Fibroblast of the conjunctiva (primary cell): ENCODE measurements at regions not wholly inside any gene's neighbourhood (a gene's known extent, or its start where the extent isn't known, plus 50 kb on each side); places are given as distances from the start of the nearest gene placed in this dataset.
A peak's percentile ranks its signal among the peaks of the same experiment; 100 is the strongest.
"Not testable (repeated sequence)": the region's sequence is repeated elsewhere in the genome, so short reads cannot be mapped to it uniquely, and the experiment has no call there.

Source experiments
- DNase-seq: peaks from one replicate; pipeline ENCODE4 v3.0.0-alpha.2; 2010; ENCODE audit warnings: low read depth

DNA sequence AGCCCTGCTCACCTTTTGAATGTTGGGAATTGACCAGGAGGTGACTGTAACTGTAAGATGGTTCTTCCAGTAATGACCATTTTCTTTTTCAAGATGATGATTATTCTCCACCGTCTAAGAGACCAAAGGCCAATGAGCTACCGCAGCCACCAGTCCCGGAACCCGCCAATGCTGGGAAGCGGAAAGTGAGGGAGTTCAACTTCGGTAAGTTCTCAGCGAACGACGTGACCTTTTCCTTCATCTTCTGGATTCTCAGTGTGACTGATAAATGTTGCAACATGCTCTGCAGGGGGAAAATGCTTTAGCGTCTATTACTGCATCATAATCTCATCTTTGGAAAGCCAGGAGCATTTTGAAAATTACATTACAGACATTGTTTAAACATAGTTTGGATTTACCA, 89.5 kb upstream of the SPDYE9 start:
- DNase-seq: not testable (repeated sequence)

DNA sequence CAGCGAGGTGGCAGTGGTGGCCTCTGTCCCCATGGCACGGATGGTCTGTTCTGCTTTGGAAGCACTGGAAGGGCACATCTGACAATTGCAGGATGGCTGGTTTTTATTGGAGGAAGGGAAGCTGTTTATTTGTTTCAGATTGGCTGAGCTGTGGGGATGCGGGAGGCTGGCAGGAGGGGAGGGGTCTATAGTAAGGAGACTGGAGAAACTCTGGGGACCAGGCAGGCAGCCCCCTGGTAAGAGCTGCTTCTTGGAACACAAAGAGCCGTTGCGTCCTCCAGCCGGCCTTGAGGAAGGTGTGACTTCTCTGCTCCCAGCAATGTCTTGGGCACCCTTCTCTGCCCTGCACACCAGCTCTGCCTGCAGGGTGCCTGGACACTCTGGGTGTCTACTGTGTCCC, 85.1 kb upstream of the SPDYE9 start:
- not testable (repeated sequence) for DNase-seq

DNA sequence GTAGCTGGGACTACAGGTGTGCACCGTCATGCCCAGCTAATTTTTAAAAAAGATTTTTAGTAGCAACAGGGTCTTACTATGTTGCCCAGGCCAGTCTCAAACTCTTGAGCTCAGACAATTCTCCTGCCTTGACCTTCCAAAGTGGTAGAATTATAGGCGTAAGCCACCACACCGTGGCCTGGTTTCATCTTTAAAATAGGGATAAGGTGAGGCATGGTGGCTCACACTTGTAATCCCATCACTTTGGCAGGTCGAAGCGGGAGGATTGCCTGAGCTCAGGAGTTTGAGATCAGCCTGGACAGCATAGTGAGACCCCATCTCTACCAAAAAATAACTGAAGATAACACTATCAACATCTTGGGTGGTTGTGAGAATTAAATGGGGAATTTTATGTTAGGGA, 84.6 kb upstream of the SPDYE9 start:
- DNase-seq: not testable (repeated sequence)

DNA sequence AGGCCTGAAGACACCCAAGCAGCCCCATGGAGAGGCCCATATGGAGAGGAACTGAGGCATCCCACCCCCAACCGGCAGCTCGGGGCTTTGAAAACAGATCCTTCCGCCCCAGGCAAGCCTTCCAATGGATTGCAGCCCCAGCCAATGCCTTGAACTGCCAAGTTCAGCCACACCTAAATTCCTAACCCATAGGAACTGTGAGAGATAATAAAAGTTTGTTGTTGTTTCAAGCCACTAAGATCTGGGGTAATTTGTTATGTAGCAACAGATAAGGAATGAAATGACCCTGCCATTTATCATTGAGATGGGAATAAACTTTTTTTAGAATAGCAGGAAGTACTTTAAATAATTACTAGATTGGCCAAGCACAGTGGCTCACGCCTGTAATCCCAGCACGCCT, 80.3 kb upstream of the SPDYE9 start:
- DNase-seq: not testable (repeated sequence)

DNA sequence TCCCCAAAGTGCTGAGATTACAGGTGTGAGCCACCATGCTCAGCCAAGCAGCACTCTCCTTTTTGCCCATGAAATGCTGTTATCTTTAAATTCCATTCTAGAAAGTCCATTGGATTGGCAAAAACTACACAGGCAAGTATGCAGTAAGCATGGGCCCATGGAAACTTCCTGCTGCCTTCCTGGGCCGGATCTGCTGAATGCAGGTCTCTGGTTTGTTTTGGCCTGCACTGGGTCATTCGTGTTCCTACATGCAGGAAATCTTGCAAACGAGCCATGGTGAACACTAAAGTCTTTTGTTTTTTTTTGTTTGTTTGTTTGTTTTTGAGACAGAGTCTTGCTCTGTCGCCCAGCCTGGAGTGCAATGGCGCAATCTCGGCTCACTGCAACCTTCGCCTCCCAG, 76.8 kb upstream of the SPDYE9 start:
- not testable (repeated sequence) for DNase-seq

DNA sequence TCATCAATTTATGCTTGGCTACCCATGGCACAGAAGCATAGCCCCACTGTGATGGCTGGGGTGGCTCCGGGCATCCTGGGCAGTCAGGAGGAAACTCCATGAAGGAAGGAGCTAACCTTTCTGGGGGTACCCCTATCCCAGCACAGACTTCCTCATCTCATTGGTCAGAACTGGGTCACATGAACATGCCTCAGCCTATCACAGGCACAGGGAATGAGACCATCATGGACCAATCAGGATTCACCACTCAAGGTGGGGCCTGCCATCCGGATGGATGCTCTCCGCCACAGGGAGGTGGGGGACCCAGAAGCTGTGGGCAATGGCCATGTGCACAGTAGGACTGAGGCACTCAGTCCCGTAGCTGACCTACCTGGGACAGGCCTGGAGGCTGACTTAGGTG, 75.9 kb upstream of the SPDYE9 start:
- DNase-seq: not testable (repeated sequence)

DNA sequence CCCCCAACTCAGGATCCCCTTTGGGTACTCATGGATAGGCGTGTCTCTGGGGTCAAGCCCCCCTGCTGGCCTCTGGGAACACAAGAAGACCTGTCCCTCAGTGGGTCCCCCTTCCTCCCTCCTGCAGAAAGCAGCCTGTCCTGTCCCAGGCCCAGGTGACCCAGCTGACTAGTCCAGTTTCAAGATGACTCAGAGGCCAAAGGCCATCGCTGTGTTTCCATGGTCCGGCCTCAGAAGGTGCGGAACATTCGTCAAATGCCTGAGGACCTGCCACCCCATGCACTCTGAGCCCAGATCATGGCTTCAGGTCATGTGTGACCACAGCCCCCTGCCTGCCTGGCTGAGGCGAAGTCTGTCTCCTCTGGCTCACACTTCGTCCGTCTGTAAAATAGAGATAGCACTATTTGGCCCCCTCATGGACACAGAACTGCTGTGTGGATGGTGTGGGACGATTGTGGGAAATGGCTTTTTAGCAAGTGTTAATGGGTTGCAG, 71.4 kb upstream of the SPDYE9 start:
- DNase-seq: not testable (repeated sequence)

DNA sequence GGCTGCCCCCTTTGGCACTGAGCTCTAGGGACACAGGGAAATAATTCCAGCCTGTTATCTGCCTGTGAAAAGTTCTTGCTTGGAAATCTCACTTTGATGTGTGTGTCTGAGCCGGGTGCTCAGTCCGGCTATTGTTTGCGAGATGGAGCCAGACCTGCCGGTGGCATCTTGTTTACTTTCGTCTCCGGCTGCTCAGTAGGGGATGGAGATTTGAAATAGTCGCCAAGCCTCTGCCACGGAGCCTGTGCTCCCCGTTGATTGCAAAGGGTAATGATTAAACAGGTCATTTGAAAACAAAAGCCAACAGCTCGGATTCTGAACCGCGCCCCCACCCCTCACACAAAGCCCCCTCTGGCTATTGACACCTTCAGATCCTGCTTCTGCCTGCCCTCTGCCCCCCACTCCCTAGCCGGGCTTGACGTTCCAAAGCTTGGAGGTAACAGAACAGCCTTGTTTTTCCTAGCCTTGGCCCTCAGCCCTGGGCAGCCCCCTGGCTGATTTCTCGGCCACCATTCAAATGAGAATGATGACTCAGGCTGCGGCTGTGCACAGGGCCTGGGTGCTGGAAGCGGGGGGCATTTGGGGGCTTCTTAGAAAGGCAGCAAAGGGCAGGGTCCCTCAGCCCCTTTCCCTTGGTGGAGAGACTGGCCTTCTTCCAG, 70.8 kb upstream of the SPDYE9 start:
- not testable (repeated sequence) for DNase-seq

DNA sequence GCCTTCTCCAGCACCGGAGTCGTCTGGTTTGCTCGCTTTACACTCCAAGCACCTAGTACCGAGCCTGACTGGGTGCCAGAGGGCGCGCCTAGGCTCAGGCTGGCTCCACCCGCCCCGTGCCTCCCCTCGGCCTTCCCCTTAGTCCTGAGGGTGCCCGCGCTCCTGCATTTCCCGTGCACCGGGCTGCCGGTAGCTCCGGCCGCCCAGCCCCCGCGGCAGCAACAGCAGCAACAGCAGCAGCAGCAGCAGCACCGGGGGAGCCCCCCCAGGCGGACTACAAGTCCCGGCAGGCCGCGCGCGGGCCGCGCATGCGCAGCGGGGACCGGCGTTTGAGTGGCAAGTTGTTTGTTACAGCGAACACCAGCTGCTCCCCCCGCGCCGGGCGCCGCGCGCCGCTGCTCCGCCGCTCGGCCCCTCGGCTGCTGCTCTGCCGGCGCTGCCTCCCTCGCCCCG, 68.8 kb upstream of the SPDYE9 start:
- DNase-seq: peak; percentile 13

DNA sequence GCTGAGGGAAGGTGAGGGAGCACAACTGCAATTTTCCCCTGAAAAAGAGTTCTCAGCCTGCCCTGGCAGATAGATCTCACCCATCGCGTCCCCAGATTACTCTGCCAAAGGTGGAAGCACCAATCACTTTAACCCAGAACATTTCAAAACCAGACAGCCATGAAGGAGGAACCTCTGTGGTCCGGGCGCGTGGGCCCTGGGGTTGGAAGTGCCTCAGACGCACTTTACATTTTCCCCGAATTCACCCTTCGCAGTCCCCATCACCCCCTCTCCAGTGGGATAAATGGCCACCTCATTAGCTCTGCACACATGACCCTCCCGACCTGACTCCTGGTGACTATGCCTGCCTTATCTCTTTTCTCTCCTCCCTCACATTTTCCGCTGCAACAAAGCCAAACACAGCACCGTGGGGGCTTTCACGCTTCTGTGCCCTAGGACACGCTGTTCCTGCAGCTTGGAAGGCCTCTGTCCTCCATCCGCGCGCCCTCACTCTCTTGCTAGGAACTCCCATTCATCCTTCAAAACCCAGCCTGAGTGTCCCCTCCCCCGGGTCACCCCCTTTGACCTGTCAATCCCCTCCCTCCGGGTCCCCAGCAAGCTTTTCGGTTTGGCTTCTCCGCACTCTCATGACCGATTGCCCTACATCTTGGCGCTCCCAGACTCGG, 68.2 kb upstream of the SPDYE9 start:
- not testable (repeated sequence) for DNase-seq

DNA sequence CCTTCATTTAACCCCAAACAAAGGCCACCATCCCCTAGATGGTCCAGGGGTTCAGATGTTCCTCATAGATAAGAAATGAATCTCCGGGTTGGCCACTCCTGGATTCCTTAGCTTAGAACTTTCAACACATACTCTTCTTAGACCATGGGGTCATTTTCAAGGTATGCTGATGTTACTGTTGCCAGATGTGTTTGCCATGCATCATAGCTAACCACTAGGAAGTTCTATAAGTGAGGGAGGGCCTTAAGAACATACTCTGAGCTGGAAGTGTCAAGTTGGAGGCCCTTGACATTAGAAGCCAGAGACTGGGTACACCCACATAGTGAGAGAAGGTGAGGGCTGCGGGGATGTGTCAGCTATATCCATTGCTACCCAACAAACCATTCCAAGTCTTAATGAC, 62.7 kb upstream of the SPDYE9 start:
- not testable (repeated sequence) for DNase-seq

DNA sequence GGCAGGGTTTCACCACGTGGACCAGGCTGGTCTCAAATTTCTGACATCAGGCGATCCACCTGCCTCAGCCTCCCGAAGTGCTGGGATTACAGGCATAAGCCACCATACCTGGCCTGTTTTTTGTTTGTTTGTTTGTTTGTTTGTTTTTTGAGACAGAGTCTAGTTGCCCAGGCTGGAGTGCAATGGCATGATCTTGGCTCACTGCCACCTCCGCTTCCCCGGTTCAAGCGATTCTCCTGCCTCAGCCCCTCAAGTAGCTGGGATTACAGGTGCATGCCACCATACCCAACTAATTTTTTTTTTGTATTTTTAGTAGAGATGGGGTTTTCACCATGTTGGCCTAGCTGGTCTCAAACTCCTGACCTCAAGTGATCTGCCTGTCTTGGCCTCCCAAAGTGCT, 61.8 kb upstream of the SPDYE9 start:
- DNase-seq: not testable (repeated sequence)

DNA sequence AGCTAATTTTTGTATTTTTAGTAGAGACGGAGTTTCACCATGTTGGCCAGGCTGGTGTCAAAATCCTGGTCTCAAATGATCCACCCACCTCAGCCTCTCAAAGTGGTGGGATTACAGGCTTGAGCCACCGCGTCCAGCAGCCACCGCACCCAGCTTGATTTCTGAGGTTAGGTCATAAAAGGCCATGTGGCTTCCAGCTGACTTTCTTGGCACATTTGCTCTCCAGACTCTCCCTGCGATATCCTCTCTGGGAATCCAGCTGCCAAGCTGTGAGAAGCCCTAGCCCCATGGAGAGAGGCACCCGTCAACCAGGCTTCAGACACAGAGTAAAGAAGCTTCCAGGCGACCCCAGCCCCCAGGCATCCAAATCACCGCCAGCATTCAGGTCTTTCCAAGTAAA, 58.2 kb upstream of the SPDYE9 start:
- not testable (repeated sequence) for DNase-seq

DNA sequence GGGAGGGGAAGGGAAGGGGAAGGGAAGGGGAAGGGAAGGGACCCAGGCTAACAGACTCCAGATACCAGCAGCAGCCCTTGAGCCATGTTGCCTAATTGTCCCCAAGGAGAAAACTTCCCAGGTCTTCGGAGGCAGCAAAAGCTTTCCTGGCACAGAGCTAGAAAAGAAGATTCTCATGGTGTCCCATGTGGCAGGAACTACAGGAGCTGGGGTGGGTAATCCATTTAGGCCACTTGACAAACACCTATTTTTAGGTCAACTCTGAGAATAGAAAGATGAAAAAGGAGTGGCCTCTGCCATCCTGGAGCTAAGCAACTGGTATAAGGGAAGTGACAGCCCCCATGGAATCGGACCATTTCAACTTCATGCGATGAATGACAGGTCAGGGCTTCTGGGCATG, 52.1 kb upstream of the SPDYE9 start:
- not testable (repeated sequence) for DNase-seq
